ENCODE measurements at regions not wholly inside any gene's neighbourhood (a gene's known extent, or its start where the extent isn't known, plus 50 kb on each side); places are given as distances from the start of the nearest gene placed in this dataset.

- TF ChIP-seq REST (IDR thresholded peaks at IDR 0.05; ENCODE audit: low read depth) = no peak
- TF ChIP-seq MAX (IDR thresholded peaks at IDR 0.05) = no peak
- TF ChIP-seq TAF1 (IDR thresholded peaks at IDR 0.05; ENCODE audit: low read depth) = no peak
These were observed 151.2 kb downstream of the RNF144B start for GRCh38 chr6:18538315-18538714.
